Spleen (tissue), 7 donors: ENCODE measurements at regions not wholly inside any gene's neighbourhood (a gene's known extent, or its start where the extent isn't known, plus 50 kb on each side); places are given as distances from the start of the nearest gene placed in this dataset.

Experiments used
- CTCF ChIP-seq, 11 experiments: fragments of 200-600 bp in 7 of 11; fragments of 450-650 bp in 4 of 11; sonication (generic) in 4 of 11; IDR thresholded peaks in 8 of 11; conservative IDR thresholded peaks in 3 of 11; 1 replicate in 7 of 11; 2 replicates in 4 of 11; pipeline versions ENCODE4 v1.4.0 to v1.8.0; 2016 to 2021; ENCODE audit warnings: antibody characterized with exemption in 11 of 11, inconsistent platforms in 4 of 11, mild to moderate bottlenecking in 1 of 11
- POLR2A ChIP-seq, 3 donors: fragments of 450-650 bp; IDR thresholded peaks; one replicate each; pipeline ENCODE4 v1.5.1; 2017; ENCODE audit warnings: antibody characterized with exemption in 3 of 3, mild to moderate bottlenecking in 1 of 3
- POLR2AphosphoS5 ChIP-seq, 3 donors: sonication (generic); formaldehyde crosslinking; IDR thresholded peaks; one replicate each; pipeline ENCODE4 v1.5.1; 2017; ENCODE audit warnings: antibody characterized with exemption in 3 of 3
- donor health status: DM: no; HTN: no; CAD: no; lungs with moderate emphysema.
- donor health status: DM: no; HTN: no; CAD: no.
- donor health status: DM: no; HTN: no; CAD: no.

- no peak for TF ChIP-seq CTCF (IDR thresholded peaks at IDR 0.05 in 8 of 11, conservative IDR thresholded peaks at IDR 0.05 in 3 of 11)
- TF ChIP-seq POLR2AphosphoS5 (IDR thresholded peaks at IDR 0.05) = no peak
- TF ChIP-seq POLR2A (IDR thresholded peaks at IDR 0.05) = no peak
Measured at GRCh38 chr4:96887857-96888256, 1048.0 kb downstream of the PDHA2 start.
